ENCODE measurements at regions not wholly inside any gene's neighbourhood (a gene's known extent, or its start where the extent isn't known, plus 50 kb on each side); places are given as distances from the start of the nearest gene placed in this dataset.

DNA sequence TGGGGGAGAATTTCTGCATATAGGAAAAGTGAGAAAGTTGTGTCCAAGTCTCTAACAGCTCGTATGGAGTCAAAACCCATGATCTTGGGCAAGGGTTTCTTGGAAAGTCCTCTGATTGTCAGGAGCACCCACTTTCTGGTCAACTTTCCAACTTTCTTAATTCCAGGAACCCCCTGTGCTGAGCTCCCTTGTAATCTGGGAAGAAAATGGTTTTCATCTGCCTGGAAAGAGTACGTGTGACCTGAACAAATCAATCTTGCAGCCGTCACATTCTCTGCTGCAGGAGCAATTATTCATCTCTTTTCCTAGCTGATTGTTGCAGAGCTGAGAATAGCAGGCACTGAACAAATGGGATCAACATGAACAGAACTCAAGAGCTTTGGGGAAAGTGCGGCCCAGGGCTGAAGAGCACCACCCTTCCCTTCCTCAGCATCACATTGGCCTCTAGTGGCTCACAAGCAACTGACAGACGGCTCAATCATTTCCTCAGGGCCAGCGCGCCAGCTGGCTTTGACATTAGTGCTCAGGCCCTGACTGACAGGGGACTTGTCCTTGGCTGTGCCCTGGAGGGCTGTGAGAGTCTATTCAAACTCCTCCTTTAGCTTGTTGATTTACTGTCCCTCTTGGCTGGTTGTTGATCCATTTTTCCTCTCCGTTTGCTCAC lies 295.2 kb downstream of the HLX start:
- Mint-ChIP-seq H3K27ac (no peak overlapping the region), H3K9me3 (peaks cover 2 to 10% (median 5%) of the 10 kb centered on the region in 8 donors), H3K36me3 (no peaks in the 10 kb centered on the region), H3K4me1 (no peaks in the 10 kb centered on the region), H3K27me3 (peaks cover 0 to 2% of the 10 kb centered on the region in 2 donors), H3K4me3 (no peak overlapping the region)
- Histone ChIP-seq H3K27ac (ENCODE audit: low read depth, low read length) (no peak overlapping the region), H3K9me3 (ENCODE audit: control insufficient read depth in 1 of 2, low read length in 2 of 2) (no peaks in the 10 kb centered on the region), H3K4me1 (ENCODE audit: insufficient read depth, low read length) (no peaks in the 10 kb centered on the region), H3K27me3 (ENCODE audit: insufficient read depth, low read length) (no peaks in the 10 kb centered on the region), H3K4me3 (ENCODE audit: low read length in 2 of 2) (no peak overlapping the region), H3K36me3 (ENCODE audit: insufficient read depth, low read length) (no peaks in the 10 kb centered on the region)
- DNase-seq = no peak
- intact Hi-C loops (cut with micrococcal nuclease) = no loop called here
- ChIA-PET POLR2A (ENCODE audit: partially characterized antibody) (no interaction called here), CTCF (ENCODE audit: partially characterized antibody) (no interaction called here)

DNA sequence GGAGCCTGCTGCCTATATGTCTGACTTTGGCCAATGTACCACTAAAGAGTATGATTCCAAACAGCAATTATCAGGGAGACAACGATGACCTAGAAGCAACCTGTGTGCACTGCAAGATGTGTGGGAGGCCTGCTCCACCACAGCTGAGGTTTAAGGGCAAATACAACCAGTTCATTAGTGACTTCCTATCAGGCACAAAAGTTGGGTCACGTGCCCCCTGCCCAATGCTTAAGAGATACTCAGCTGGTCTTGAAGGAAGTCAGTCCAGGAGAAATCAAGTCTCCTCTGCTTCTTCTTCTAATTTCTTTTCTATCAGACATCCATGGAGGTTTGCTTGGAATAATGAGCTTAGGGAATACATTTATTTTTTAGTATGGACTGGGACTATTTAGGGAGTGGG lies 296.0 kb downstream of the HLX start:
- Mint-ChIP-seq H3K4me3 (no peak overlapping the region), H3K27me3 (peaks cover 0 to 4% of the 10 kb centered on the region in 2 donors), H3K36me3 (no peaks in the 10 kb centered on the region), H3K9me3 (peaks cover 2 to 10% (median 5%) of the 10 kb centered on the region in 8 donors), H3K27ac (no peak overlapping the region), H3K4me1 (no peaks in the 10 kb centered on the region)
- Histone ChIP-seq H3K36me3 (ENCODE audit: insufficient read depth, low read length) (no peaks in the 10 kb centered on the region), H3K27me3 (ENCODE audit: insufficient read depth, low read length) (no peaks in the 10 kb centered on the region), H3K4me3 (ENCODE audit: low read length in 2 of 2) (no peak overlapping the region), H3K9me3 (ENCODE audit: control insufficient read depth in 1 of 2, low read length in 2 of 2) (no peaks in the 10 kb centered on the region), H3K4me1 (ENCODE audit: insufficient read depth, low read length) (no peaks in the 10 kb centered on the region), H3K27ac (ENCODE audit: low read depth, low read length) (no peak overlapping the region)
- ChIA-PET POLR2A (ENCODE audit: partially characterized antibody) (no interaction called here), CTCF (ENCODE audit: partially characterized antibody) (no interaction called here)
- intact Hi-C loops (cut with micrococcal nuclease) = no loop called here
- no peak for DNase-seq

DNA sequence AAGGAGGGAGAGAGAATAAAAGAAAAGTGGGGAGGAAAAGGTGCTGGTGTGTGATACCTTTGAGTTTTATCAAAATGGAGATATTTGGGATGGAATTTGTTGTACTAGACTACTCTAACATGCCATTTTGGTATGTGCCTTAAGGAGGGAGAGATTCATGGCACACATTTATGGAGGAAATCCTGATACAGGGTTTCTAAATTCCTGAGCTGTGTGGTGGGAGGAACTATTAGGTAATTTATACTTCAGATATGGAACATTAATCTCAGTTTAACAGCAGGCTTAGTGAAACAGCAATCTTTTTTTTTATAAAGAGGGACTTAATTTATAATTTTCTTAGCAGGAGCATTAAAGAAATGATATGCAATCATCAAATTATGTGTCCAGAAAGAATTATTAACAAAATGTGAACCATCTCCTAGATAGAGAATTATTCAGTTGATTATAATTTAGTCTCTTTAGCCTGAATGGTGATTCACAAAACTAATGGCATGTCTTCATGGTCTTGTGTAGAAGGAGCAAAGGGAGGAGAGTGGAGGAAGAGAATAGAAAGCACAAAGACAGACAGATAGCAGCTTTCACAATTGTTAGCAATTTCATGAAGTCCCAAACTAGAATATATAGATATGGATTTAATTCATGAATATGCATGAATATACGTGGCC lies 301.6 kb downstream of the HLX start:
- DNase-seq = no peak
- Mint-ChIP-seq H3K36me3 (no peaks in the 10 kb centered on the region), H3K27ac (no peak overlapping the region), H3K4me3 (no peak overlapping the region), H3K9me3 (peaks cover 0 to 1% (median 0%) of the 10 kb centered on the region in 8 donors), H3K4me1 (no peaks in the 10 kb centered on the region), H3K27me3 (peaks cover 4 to 6% of the 10 kb centered on the region in 2 donors)
- no peaks in the 10 kb centered on the region for H3K9me3 ChIP-seq (ENCODE audit: control insufficient read depth in 1 of 2, low read length in 2 of 2)
- no peak overlapping the region for H3K4me3 ChIP-seq (ENCODE audit: low read length in 2 of 2)
- H3K36me3 ChIP-seq (ENCODE audit: insufficient read depth, low read length) = no peaks in the 10 kb centered on the region
- H3K27ac ChIP-seq (ENCODE audit: low read depth, low read length) = no peak overlapping the region
- POLR2A ChIA-PET (ENCODE audit: partially characterized antibody) = no interaction called here
- H3K27me3 ChIP-seq (ENCODE audit: insufficient read depth, low read length) = no peaks in the 10 kb centered on the region
- intact Hi-C loops (cut with micrococcal nuclease) = no loop called here
- H3K4me1 ChIP-seq (ENCODE audit: insufficient read depth, low read length) = no peaks in the 10 kb centered on the region
- CTCF ChIA-PET (ENCODE audit: partially characterized antibody) = no interaction called here

DNA sequence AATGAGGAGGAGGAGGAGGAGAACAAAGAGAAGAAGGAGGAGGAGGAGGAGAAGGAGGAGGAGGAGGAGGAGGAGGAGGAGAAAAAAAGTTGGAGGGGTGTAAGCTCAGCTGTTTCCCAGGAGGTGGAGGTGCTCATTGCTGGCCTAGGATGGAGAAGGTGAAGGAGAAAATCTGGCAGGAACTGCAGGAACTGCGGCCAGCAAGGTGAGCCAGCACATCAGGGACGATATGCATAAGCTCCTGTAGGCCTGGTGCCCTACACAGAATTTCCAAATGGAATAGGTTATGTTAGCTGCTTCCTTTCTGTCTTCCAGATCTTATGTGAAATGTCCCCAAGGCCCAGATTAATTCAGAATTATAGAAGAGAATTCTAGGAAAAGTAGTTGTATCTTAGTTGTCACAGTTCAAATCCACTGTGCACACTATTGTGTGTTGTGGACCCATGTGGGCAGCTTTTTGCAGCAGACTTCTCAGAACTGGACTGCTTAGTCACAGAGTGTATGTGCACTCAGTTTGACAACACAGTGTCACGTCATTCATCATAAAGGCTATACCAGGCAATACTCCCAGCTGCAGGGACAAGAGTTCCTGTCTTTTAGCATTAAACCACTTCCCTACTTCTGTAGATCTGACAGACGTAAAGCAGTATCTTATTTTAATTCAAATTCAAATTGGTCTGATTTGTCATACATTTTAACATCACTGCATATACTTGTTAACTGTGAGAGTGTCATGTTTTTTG lies 303.7 kb downstream of the HLX start:
- Mint-ChIP-seq H3K4me1 (no peaks in the 10 kb centered on the region), H3K27ac (no peak overlapping the region), H3K27me3 (peaks cover 4% of the 10 kb centered on the region in 2 donors), H3K36me3 (no peaks in the 10 kb centered on the region), H3K9me3 (peaks cover 0 to 2% (median 0%) of the 10 kb centered on the region in 8 donors), H3K4me3 (no peak overlapping the region)
- no peaks in the 10 kb centered on the region for H3K9me3 ChIP-seq (ENCODE audit: control insufficient read depth in 1 of 2, low read length in 2 of 2)
- no peaks in the 10 kb centered on the region for H3K27me3 ChIP-seq (ENCODE audit: insufficient read depth, low read length)
- intact Hi-C loops (cut with micrococcal nuclease) = no loop called here
- H3K4me1 ChIP-seq (ENCODE audit: insufficient read depth, low read length) = no peaks in the 10 kb centered on the region
- no peaks in the 10 kb centered on the region for H3K36me3 ChIP-seq (ENCODE audit: insufficient read depth, low read length)
- ChIA-PET CTCF (ENCODE audit: partially characterized antibody) (interaction anchor here (1.0 kb wide), 1 partner anchor 28 kb away, joined by 3 read pairs; no protein-coding TSS in a partner anchor), POLR2A (ENCODE audit: partially characterized antibody) (no interaction called here)
- no peak overlapping the region for H3K4me3 ChIP-seq (ENCODE audit: low read length in 2 of 2)
- no peak overlapping the region for H3K27ac ChIP-seq (ENCODE audit: low read depth, low read length)
- DNase-seq = no peak

DNA sequence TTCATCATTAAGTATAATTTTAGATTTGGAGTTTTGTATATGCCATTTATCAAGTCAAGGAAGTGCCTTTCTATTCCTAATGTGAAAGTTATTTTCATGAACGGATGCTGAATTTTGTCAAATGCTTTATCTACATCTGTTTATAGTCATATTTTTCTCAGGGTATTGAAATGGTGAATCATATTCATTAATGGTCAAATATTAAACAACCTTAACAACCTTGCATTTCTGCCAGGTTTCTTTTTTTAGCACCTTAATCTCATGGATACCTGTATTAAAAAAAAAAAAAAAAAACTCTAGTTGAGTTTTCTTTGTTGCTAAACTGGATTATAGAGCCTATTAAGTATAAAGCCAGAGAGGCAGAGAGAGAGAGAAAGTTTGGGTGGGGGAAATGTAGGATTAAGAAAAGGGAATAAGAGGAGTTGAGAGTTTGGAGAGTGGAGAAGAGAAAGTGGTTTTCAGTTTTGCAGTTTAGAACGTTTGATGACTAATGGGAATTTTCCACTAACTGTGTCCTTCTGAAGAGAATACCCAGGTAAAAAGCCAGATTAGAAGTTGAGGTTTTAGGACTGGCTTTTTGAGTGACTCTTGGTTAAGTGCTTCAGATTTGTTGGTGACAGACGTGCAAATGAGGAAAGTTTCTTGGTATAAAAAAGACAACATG lies 305.0 kb downstream of the HLX start:
- Histone ChIP-seq H3K4me3 (ENCODE audit: low read length in 2 of 2) (no peak overlapping the region), H3K9me3 (ENCODE audit: control insufficient read depth in 1 of 2, low read length in 2 of 2) (no peaks in the 10 kb centered on the region), H3K4me1 (ENCODE audit: insufficient read depth, low read length) (no peaks in the 10 kb centered on the region), H3K36me3 (ENCODE audit: insufficient read depth, low read length) (no peaks in the 10 kb centered on the region), H3K27ac (ENCODE audit: low read depth, low read length) (no peak overlapping the region), H3K27me3 (ENCODE audit: insufficient read depth, low read length) (no peaks in the 10 kb centered on the region)
- H3K9me3 Mint-ChIP-seq = peaks cover 0 to 2% (median 0%) of the 10 kb centered on the region in 8 donors
- no peak overlapping the region for H3K27ac Mint-ChIP-seq
- DNase-seq = no peak
- no peaks in the 10 kb centered on the region for H3K4me1 Mint-ChIP-seq
- peaks cover 4% of the 10 kb centered on the region in 2 donors for H3K27me3 Mint-ChIP-seq
- ChIA-PET POLR2A (ENCODE audit: partially characterized antibody) (no interaction called here), CTCF (ENCODE audit: partially characterized antibody) (no interaction called here)
- H3K36me3 Mint-ChIP-seq = no peaks in the 10 kb centered on the region
- H3K4me3 Mint-ChIP-seq = no peak overlapping the region
- intact Hi-C loops (cut with micrococcal nuclease) = no loop called here

DNA sequence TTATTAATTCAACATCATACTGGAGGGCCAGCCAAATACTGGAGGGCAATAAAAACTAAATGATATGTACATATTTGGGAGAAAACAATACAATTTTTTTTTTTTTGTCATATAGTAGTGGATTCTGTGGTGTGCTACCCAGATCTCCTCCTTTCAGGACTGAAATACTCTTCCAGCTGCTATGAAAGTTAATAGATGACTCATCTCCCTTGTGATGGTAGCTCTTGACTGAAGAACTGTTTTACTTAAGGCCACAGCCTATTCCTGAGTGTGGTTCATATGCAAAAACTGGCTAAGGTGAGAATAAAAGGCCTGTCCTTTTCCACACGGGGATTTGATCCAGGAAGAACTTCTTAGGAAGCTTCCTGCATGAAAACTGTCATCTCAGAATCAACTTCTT lies 307.9 kb downstream of the HLX start:
- DNase-seq = no peak
- Histone ChIP-seq H3K9me3 (ENCODE audit: control insufficient read depth in 1 of 2, low read length in 2 of 2) (no peaks in the 10 kb centered on the region), H3K27ac (ENCODE audit: low read depth, low read length) (no peak overlapping the region), H3K4me1 (ENCODE audit: insufficient read depth, low read length) (no peaks in the 10 kb centered on the region), H3K36me3 (ENCODE audit: insufficient read depth, low read length) (no peaks in the 10 kb centered on the region), H3K27me3 (ENCODE audit: insufficient read depth, low read length) (no peaks in the 10 kb centered on the region), H3K4me3 (ENCODE audit: low read length in 2 of 2) (no peak overlapping the region)
- intact Hi-C loops (cut with micrococcal nuclease) = no loop called here
- no peak overlapping the region for H3K27ac Mint-ChIP-seq
- H3K4me1 Mint-ChIP-seq = no peaks in the 10 kb centered on the region
- peaks cover 1 to 3% of the 10 kb centered on the region in 2 donors for H3K27me3 Mint-ChIP-seq
- CTCF ChIA-PET (ENCODE audit: partially characterized antibody) = no interaction called here
- H3K4me3 Mint-ChIP-seq = no peak overlapping the region
- POLR2A ChIA-PET (ENCODE audit: partially characterized antibody) = no interaction called here
- peaks cover 0 to 2% (median 0%) of the 10 kb centered on the region in 8 donors for H3K9me3 Mint-ChIP-seq
- no peaks in the 10 kb centered on the region for H3K36me3 Mint-ChIP-seq

DNA sequence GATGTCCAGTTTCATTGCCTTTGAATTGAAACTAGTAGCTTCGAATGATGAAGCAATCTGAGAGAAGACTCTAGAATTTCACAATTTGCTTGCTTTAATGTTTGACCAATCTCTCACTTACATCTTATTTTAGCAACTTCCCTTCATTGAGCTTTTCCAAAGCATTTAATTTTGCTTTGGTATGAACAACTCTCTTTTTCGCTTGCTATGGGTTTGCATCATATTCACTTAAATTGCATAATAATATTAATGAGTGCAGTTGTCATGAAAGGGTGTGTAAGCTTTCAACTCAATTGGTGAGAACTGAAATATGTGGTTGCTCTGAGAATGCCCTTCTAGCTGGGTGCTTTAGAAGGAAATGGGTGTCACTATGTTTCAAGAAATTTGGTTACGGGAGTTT lies 309.2 kb downstream of the HLX start:
- Mint-ChIP-seq H3K4me3 (no peak overlapping the region), H3K27me3 (peaks cover 0 to 1% of the 10 kb centered on the region in 2 donors), H3K36me3 (no peaks in the 10 kb centered on the region), H3K4me1 (no peaks in the 10 kb centered on the region), H3K9me3 (peaks cover 0 to 2% (median 0%) of the 10 kb centered on the region in 8 donors), H3K27ac (no peak overlapping the region)
- ChIA-PET CTCF (ENCODE audit: partially characterized antibody) (interaction anchor here (1.2 to 1.6 kb wide), 2 partner anchors 9 to 15 kb away, joined by 3 to 4 read pairs; no protein-coding TSS in a partner anchor), POLR2A (ENCODE audit: partially characterized antibody) (no interaction called here)
- no peaks in the 10 kb centered on the region for H3K36me3 ChIP-seq (ENCODE audit: insufficient read depth, low read length)
- no peaks in the 10 kb centered on the region for H3K4me1 ChIP-seq (ENCODE audit: insufficient read depth, low read length)
- intact Hi-C loops (cut with micrococcal nuclease) = no loop called here
- no peak overlapping the region for H3K27ac ChIP-seq (ENCODE audit: low read depth, low read length)
- no peaks in the 10 kb centered on the region for H3K9me3 ChIP-seq (ENCODE audit: control insufficient read depth in 1 of 2, low read length in 2 of 2)
- H3K27me3 ChIP-seq (ENCODE audit: insufficient read depth, low read length) = no peaks in the 10 kb centered on the region
- no peak for DNase-seq
- H3K4me3 ChIP-seq (ENCODE audit: low read length in 2 of 2) = no peak overlapping the region

Data from CD4-positive, alpha-beta memory T cell (primary cell).